HG02759 (cell line): ENCODE measurements at regions not wholly inside any gene's neighbourhood (a gene's known extent, or its start where the extent isn't known, plus 50 kb on each side); places are given as distances from the start of the nearest gene placed in this dataset.

Experiments used
- ATAC-seq: cut with Tn5 transposase; IDR thresholded peaks from one replicate; pipeline ENCODE4 v1.9.1; 2021; ENCODE audit warnings: mild to moderate bottlenecking, moderate library complexity; ENCODE audit not compliant: unreplicated experiment

GRCh38 chr4:23547601-23548000 lies 342.2 kb downstream of the PPARGC1A start:
- no peak for ATAC-seq

- no peak for ATAC-seq
Observed at GRCh38 chr4:23547096-23547495, 342.8 kb downstream of the PPARGC1A start.

DNA sequence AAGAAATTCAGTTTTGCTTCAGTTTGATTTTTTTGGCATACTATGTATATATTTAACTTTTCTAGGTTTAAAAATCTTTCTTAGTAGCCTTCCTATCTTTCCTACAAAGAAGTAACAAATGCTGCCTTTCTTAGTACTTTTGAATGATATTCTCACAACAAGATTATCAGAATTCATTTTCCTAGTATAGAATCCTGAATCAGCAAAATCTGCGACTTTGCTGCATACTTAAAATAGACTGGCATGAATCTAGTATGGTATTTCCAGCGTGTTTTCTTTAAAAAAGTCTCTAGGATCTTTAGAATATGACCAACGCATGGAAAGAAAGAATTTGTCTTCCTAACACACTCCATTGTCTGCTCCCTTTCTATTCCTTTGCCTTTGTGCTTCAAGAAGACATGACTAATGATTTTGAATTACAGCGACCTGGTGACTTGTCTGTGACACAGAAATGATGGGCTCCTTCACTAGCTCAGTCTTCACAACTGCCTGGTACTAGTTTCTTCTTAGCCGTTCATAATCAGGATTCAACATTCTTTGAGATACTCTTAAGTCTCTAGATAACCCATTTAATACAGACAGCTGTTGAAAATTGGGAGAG lies 349.8 kb downstream of the PPARGC1A start:
- ATAC-seq, result no peak

GRCh38 chr4:23533859-23534258 lies 356.0 kb downstream of the PPARGC1A start:
- ATAC-seq, result no peak

- no peak for ATAC-seq
Observed at GRCh38 chr4:23516716-23517115, 373.1 kb downstream of the PPARGC1A start.

DNA sequence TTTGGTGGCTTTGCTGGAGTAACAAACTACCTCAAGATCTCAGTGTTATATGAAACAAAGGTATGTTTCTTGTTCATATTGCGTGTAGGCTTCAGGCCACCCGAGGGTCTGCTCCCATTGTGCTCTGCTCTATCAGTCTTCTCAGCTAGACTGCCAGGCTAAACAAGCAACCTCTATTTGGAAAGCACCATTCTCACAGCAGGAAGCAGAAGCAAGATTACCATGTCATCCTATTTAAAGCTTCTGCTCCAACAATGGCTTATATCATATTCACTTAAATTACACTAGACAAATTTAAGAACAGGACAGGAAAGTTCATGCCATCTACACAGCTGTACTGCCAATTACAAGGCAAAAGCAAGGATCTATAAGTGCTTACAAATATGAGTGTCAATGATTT lies 385.8 kb downstream of the PPARGC1A start:
- ATAC-seq, result no peak

GRCh38 chr4:23500894-23501449 lies 388.9 kb downstream of the PPARGC1A start:
- no peak for ATAC-seq

DNA sequence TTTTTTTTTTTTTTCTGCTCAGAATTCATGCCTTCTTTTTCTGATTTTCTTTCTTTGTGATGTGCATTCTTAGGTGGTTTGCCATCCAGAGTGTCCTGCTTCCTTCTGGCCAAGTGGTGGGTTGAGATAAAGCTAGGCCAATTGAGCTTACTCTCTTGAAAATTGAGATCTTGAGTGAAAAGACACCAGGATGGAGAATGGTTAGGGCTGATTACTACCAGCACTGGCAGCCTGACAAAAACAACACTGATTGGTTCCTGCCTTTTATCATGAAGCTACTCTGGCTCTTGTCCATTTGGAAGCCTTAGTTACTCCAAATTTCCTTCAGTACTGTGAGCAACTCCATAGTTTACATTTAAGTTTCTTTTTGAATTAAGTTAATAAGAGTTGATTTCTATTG lies 404.0 kb downstream of the PPARGC1A start:
- ATAC-seq, result no peak

- no peak for ATAC-seq
Observed at GRCh38 chr4:23484689-23485088, 405.2 kb downstream of the PPARGC1A start.

GRCh38 chr4:23483320-23483960 lies 406.4 kb downstream of the PPARGC1A start:
- no peak for ATAC-seq

- no peak for ATAC-seq
Observed at GRCh38 chr4:23481566-23481965, 408.3 kb downstream of the PPARGC1A start.

DNA sequence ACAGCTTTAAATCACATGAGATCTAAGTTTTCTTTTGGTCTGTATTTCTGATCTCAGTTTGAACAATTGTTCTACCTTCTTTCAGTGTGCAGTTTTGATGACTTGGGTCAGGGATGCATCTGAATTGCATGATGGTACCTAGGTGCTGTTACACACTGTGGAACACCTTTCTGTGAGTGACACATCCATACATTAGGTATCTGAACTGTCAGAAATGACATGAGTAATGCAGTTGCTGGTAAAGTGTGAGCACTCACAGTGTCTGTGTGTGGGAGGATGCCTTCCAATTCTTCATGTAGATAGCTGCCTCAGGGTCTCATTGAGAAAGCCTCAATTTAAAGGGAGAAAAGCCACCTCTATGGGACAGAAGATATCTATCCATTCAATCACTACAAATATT lies 411.9 kb downstream of the PPARGC1A start:
- no peak for ATAC-seq

DNA sequence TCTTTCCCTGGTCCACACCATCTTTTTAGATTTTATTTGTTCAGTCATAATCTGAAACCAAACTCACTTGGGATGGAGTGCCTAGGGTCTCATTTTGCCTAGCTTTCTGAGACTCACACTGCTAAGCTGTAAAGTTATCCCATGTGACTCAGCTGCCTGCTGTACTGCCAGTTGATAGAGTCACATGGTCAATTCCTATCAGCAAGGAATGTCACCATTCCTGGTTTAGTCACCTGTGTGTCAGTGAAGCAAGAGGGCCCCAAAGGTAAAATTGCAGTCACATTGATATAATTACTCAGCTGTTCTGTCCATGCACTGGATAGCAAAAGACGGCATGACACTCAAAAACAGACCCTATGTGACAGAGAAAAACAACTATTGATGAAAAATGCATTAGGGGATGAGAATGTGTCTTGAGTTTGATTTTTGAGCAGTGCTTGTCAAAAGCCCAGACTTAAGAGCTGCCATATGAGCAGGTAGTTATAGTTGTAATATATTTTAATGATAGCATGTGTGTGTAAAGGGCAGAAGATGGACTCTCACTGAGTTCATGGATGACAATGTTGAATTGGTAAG lies 413.2 kb downstream of the PPARGC1A start:
- ATAC-seq, result no peak

GRCh38 chr4:23463071-23463470 lies 426.8 kb downstream of the PPARGC1A start:
- ATAC-seq, result no peak

DNA sequence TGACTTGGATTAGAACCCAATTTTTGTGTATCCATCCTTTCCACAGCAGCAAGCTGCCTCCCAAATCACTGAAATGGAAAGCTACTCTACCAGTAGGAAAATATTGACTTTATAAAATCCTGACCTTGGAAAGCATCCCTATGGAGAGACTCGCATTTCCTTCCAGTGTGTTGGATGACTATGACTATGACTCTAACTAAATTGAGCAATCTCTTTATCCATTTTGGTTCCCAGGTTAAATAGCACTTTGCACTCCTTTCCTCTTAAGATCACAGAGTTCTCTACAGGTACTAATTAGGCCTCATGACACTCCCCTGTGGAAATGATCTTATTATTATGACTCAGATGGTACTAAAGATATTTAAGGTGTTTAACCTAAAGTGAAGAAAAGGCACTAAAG lies 431.8 kb downstream of the PPARGC1A start:
- ATAC-seq, result no peak

- ATAC-seq, result no peak
Observed at GRCh38 chr4:23456864-23457263, 433.0 kb downstream of the PPARGC1A start.

DNA sequence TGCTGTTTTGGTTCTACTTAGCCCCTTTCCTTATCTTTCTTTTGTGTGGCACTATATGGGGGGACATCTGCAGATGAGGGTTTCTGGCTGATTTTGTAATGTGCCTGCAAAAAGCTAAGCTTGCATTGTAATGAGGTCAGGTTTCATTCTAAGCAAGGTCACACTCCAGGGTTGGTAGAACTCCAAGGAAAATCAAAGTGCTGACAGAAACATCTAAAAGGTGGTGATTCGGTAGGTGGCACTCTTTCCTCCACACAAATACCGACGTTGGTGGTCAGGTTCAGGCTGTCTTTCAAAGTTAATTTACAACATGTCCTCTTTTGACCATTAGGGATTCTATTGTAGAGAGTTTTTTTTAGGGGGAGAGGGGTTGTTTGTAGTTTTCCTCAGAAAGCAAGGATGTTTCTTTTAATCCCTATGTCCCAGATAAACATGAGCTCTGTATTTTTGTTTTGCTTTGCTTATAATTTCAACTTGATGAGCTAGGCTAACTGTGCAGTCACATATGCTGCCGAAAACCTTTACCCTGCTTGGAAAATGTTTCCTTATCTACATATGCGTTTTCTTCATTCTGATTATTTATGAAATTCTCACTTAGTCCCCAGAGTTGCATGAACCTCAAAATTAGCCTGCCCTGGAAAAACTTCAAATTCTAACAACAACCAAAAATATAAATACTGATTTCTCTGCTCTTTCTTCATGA lies 434.2 kb downstream of the PPARGC1A start:
- ATAC-seq, result no peak

- no peak for ATAC-seq
Observed at GRCh38 chr4:23441530-23442069, 448.2 kb downstream of the PPARGC1A start.

- no peak for ATAC-seq
Observed at GRCh38 chr4:23438764-23439163, 451.1 kb downstream of the PPARGC1A start.

DNA sequence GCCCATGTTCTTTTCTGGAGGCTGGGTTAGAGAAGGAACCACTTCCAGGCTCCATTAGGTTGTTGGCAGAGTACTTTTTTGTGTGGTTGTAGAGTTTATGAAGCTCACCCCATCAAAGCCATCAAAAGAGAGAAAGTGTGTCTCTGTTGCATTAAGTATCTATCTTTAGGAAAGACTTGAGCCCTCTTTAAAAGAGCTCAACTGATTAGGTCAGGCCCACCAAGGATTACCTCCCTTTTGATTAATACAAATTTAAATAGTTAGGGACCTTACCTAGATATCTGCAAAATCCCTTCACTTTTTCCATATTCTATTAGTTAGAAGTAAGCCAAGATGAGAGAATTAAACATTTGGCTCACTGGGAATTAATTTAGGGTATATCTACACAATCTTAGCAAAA lies 460.4 kb downstream of the PPARGC1A start:
- ATAC-seq, result no peak

- ATAC-seq, result no peak
Observed at GRCh38 chr4:23425570-23425969, 464.3 kb downstream of the PPARGC1A start.
